HG03064 (cell line): ENCODE measurements at regions not wholly inside any gene's neighbourhood (a gene's known extent, or its start where the extent isn't known, plus 50 kb on each side); places are given as distances from the start of the nearest gene placed in this dataset.
"Not testable (repeated sequence)": the region's sequence is repeated elsewhere in the genome, so short reads cannot be mapped to it uniquely, and the experiment has no call there.

ENCODE experiments used
- ATAC-seq: cut with Tn5 transposase; IDR thresholded peaks from one replicate; pipeline ENCODE4 v1.9.1; 2021; ENCODE audit warnings: low read depth; ENCODE audit not compliant: unreplicated experiment

DNA sequence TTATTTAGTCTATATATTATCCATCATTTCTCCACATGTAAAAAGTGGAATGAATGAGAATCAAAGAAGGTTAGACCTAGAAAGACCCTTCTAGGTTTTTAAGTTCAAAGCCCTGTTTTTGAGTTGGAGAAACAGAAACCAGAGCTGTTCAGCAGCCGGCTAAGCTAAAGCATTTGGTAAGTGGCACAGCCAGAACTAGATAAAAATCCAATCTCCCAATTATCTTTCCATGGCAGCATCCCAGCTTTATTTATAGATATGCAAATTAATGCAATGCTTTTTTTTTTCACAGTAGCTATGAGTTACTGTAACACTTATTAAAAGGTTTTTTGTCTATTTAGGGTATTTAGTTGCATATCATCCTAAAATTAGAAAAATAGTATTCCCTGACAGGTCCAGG is 85.1 kb downstream of the NIBAN1 start:
- no peak for ATAC-seq

DNA sequence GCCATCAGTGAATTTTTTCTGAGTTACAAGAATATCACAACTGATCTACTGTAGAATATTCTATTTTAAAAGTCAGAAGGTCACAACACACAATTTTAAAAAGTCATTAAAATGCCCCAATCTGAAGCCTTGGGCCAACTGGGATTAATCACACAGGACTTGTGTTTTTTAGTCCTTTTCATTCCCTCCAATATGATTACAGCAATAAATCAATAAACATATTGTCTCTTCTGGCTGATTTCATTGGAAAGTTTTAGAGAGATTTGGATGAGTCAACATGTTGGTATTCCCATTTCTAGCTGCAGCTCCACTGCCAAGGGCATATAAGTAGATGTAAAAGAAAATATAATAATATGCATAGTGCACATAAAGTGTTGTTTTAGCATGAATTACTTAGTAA is 85.8 kb downstream of the NIBAN1 start:
- ATAC-seq = no peak

GRCh38 chr1:184882957-184883815 is 91.1 kb downstream of the NIBAN1 start:
- no peak for ATAC-seq

DNA sequence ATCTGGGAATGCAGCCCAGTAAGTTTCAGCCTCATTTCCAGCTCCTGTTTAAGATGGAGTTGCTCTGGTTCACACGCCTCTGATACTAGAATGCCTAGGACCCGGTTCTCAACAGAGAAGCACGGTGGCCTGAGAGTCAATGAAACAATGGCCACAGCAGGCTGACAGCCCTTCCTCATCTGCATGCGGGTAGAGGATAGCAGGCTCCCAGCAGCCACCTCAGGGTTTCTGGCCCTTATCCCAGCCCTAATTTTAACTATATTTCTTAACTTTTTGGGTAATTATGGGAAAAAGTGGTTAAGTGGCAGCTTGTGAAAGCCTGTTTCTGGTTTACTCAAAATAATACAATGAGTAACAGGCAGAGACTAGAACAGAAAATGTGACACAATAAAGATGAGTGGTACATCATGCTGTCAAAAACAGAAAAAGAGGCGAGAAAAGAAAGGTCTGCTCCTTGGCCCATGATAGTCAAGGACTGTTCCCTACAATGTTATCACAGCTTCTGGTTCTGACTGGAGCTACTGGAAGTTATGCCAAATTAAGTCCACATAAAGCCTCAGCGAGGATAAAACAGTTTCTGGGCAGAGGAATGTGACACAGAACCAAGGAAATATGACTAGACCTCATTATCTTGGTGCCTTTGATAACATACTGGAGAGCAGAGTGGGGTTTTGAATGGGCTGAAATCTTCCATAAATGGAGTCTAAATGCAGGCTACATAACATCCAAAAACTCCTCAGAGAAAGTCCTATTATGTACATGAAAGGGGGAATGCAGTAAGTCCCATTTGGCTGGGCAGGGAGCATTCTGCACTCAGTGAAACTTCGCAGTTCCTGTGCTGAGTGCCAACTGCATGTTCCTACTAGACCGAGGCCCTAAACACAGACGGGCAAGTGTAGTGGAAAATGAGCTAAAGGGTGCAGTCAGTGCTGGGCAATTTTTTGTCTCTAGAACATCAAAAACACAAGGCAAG is 92.1 kb downstream of the NIBAN1 start:
- peak; percentile 53 for ATAC-seq

DNA sequence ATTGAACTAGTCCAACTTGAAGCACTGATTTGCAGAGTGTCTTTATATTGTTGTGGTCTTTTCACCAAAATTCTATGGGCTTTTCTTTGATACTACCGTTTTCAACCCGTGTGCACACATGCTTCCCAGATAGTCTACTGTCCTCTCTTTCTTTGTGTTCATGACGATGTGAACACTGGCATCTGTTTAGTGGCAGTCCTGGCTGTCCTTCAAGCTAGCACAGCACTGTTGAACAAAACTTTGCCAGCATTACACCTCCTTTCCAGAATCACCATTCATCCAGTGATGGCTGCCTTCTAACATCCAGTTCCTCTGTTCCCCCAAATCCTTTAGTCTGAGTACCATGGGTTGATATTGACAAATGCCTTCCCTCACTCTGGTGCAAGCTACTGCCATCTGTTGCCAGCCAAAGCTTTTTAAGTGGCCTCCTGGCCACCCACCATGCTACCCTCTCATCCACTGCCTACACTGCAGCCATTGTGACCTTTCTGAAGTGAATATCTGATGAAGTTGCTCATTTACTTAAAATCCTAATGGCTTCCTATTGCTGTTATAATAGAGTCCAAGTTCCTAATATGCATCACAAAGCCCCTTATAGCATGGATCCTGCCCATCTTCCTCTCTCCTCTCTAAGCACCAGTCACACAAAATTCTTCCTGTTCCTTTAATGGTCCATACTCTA is 94.3 kb downstream of the NIBAN1 start:
- ATAC-seq = no peak

DNA sequence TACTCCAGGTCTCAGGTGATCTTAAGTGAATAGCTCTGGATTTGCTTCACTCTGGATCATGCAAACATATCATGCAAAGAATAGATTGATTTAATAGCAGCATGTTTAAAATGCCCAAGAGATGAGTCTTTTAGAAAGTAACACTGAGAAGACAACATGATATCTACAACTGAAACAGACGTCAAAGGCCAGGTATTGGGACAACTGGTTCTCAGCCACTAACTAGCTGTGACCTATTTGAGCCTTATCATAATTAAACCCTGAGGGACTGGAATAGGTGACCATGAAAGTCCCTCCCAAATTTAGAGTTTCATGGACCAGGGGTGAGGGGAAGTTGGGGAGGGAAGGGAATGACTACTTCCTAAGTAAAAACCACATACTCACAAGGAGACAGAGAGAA is 95.7 kb downstream of the NIBAN1 start:
- ATAC-seq = no peak

- no peak for ATAC-seq
Measured at GRCh38 chr1:184878002-184878401, 96.3 kb downstream of the NIBAN1 start.

DNA sequence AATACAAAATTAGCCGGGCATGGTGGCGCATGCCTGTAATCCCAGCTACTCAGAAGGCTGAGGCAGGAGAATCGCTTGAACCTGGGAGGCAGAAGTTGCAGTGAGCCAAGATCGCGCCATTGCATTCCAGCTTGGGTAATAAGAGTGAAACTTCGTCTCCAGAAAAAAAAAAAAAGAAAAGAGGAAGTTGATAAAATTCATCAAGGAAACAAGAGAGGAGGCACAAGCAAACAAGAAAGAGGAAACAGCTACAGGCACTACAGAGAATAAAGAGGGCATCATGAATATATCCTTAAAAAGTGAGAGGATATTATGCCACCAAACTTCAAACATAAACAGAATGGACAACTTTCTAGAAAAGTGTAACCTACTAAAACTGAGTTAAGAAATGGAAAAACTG is 98.3 kb downstream of the NIBAN1 start:
- ATAC-seq = not testable (repeated sequence)

DNA sequence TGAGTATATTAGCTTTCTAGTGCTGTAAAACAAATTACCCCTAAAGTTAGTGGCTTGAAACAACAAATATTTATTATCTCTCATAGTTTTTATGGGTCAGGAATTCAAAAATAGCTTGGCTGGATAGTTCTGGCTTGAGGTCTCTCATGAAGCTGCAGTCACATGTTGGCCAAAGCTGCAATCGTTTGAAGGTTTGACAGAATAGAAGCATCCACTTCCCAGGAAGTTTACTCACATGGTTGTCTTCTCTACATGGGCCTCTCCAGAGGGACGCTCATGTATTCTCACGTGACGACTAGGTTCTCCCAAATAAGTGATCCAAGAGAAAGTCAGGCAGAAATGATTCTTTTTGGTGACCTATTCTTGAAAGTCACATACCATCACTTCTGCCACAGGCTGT is 99.1 kb downstream of the NIBAN1 start:
- no peak for ATAC-seq

DNA sequence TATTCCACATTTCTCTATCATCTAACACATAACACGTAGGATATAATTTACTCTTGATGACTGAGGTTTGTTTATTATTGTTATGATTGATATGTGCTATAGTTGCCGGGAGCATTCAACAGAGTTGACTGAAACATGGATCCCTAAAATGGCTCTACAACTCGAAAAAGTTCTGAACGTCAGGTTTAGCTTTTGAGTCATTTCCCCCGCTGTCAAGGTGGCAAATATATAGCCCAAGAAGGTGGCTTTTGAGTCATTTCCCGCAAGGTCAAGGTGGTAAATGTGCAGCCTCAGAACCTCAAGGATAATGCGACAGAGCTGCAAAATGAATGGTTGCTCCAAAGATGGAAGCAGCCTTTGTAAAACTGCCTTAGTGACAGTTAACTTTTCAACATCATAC is 104.0 kb downstream of the NIBAN1 start:
- no peak for ATAC-seq

- no peak for ATAC-seq
Measured at GRCh38 chr1:184867866-184868689, 106.2 kb downstream of the NIBAN1 start.

- ATAC-seq = peak; percentile 90
Measured at GRCh38 chr1:184866991-184867788, 107.1 kb downstream of the NIBAN1 start.

DNA sequence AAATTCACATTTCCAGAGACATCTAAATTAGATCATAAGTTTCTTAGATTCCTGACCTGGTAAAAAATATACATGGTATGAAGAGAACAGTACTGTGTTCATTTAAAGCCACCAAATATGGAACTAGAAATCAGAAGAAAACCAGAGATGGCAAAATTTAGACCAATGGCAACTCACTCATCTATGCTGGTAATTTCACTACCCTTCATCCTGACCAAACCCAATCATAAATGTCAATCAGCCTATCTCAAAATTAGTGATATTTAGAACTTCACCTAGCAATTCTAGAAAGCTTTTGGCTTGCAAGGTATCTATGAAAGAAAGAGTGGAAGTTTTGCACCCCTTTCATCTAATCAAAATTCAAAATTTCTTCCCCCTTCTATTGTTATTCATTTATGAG is 107.7 kb downstream of the NIBAN1 start:
- peak; percentile 19 for ATAC-seq

GRCh38 chr1:184865831-184866230 is 108.5 kb downstream of the NIBAN1 start:
- no peak for ATAC-seq

- ATAC-seq = no peak
Measured at GRCh38 chr1:184861755-184862336, 107.2 kb upstream of the EDEM3 start.

GRCh38 chr1:184860985-184861754 is 106.5 kb upstream of the EDEM3 start:
- no peak for ATAC-seq

- no peak for ATAC-seq
Measured at GRCh38 chr1:184860535-184860934, 105.9 kb upstream of the EDEM3 start.
